Caco-2 (cell line): ENCODE measurements at regions not wholly inside any gene's neighbourhood (a gene's known extent, or its start where the extent isn't known, plus 50 kb on each side); places are given as distances from the start of the nearest gene placed in this dataset.

ENCODE experiments used
- BruUV-seq: library from RNA; stranded (reverse); fragments of 400-500 nt; replicated peaks from 2 replicates; lab custom pipeline; 2021; lab: Mats Ljungman, UMichigan
- CTCF ChIA-PET: fragments of 300-600 bp; sonication (Branson Sonifier 250); formaldehyde crosslinking; loops from one replicate; lab custom pipeline; 2022; ENCODE audit warnings: antibody characterized with exemption; lab: Charles Lee
- POLR2A ChIA-PET: fragments of 300-600 bp; sonication (Branson Sonifier 250); formaldehyde crosslinking; loops from one replicate; lab custom pipeline; 2022; ENCODE audit warnings: antibody characterized with exemption; lab: Charles Lee
- DNase-seq, 2 experiments: peaks; one replicate each; pipeline versions ENCODE4 v3.0.0 to v3.0.0-alpha.2; 2020 to 2022
- H3K27me3 ChIP-seq: replicated peaks from 2 replicates; pipeline ENCODE4 v1.6.0; 2011; ENCODE audit warnings: low read length; ENCODE audit not compliant: control insufficient read depth, insufficient read depth
- H3K36me3 ChIP-seq: 2 replicates; pipeline ENCODE4 v1.5.1; 2011; ENCODE audit warnings: low read length; ENCODE audit not compliant: control insufficient read depth, insufficient read depth
- H3K4me1 ChIP-seq: fragments of 250-450 bp; sonication (Bioruptor Pico); 2 replicates; pipeline ENCODE4 v1.5.1; 2020; ENCODE audit warnings: mild to moderate bottlenecking
- H3K4me3 ChIP-seq: 2 replicates; pipeline ENCODE4 v1.5.1; 2011; ENCODE audit warnings: low read depth, mild to moderate bottlenecking, control low read depth, low read length
- H3K9me3 ChIP-seq: fragments of 250-450 bp; sonication (Bioruptor Pico); 2 replicates; pipeline ENCODE4 v1.5.1; 2020; ENCODE audit warnings: mild to moderate bottlenecking, moderate library complexity
- H3K27ac Mint-ChIP-seq: one replicate; pipeline ENCODE4 v1.8.0; 2022; ENCODE audit warnings: mixed read lengths; ENCODE audit not compliant: unreplicated experiment
- H3K27me3 Mint-ChIP-seq: one replicate; pipeline ENCODE4 v1.8.0; 2022; ENCODE audit warnings: mixed read lengths; ENCODE audit not compliant: insufficient read depth, unreplicated experiment
- H3K36me3 Mint-ChIP-seq: one replicate; pipeline ENCODE4 v1.8.0; 2022; ENCODE audit warnings: mild to moderate bottlenecking, mixed read lengths; ENCODE audit not compliant: insufficient read depth, unreplicated experiment
- H3K4me1 Mint-ChIP-seq: one replicate; pipeline ENCODE4 v1.8.0; 2022; ENCODE audit warnings: low read depth, mixed read lengths; ENCODE audit not compliant: unreplicated experiment
- H3K4me3 Mint-ChIP-seq: one replicate; pipeline ENCODE4 v1.8.0; 2022; ENCODE audit warnings: mild to moderate bottlenecking, moderate library complexity, mixed read lengths; ENCODE audit not compliant: unreplicated experiment
- H3K9me3 Mint-ChIP-seq: one replicate; pipeline ENCODE4 v1.8.0; 2022; ENCODE audit warnings: mixed read lengths; ENCODE audit not compliant: unreplicated experiment
- intact Hi-C: fragments of 100-400 bp; cut with micrococcal nuclease; formaldehyde crosslinking; loops from one replicate; pipeline ENCODE4 v1.10.0; 2022; ENCODE audit not compliant: unreplicated experiment
- TF ChIP-seq, protein P1 (sequence below), 2 experiments: fragments of 200-600 bp in 1 of 2; IDR thresholded peaks; 1 replicate in 1 of 2; 2 replicates in 1 of 2; pipeline versions ENCODE4 v1.5.1 to v1.8.0; 2011 to 2022; ENCODE audit warnings: antibody characterized with exemption in 1 of 2, control low read depth in 1 of 2, inconsistent platforms in 1 of 2, low read depth in 1 of 2, low read length in 1 of 2, mild to moderate bottlenecking in 1 of 2, moderate library complexity in 1 of 2; ENCODE audit not compliant: insufficient read depth in 1 of 2, severe bottlenecking in 1 of 2, unreplicated experiment in 1 of 2

DNA sequence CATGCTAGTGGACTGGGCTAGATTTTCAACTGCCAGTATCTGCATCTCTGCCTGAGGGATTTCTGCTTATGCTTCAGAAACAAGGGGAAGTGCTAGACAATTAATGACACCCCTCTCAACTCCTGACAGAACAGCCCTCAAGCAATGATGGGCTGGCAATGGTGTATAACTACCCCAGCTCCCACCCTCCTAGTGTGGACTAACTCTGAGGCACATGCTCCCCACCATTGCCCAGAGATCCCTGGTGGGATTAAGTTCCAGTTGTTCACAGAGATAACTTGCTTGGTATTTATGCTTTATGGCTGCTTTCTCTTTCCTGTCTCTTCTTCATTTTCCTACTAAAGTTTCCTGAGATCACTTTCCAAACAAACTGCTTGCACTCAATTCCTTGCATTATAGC is 113.5 kb downstream of the RPS24 start:
- no peaks in the 10 kb centered on the region for H3K36me3 Mint-ChIP-seq
- ChIA-PET POLR2A (no interaction called here), CTCF (no interaction called here)
- H3K4me1 Mint-ChIP-seq, result peaks cover 13% of the 10 kb centered on the region
- no peak overlapping the region for H3K27ac Mint-ChIP-seq
- BruUV-seq, result no TSS peak
- H3K4me3 ChIP-seq, result no peak overlapping the region
- DNase-seq, result no peak
- TF ChIP-seq, protein P1, sequence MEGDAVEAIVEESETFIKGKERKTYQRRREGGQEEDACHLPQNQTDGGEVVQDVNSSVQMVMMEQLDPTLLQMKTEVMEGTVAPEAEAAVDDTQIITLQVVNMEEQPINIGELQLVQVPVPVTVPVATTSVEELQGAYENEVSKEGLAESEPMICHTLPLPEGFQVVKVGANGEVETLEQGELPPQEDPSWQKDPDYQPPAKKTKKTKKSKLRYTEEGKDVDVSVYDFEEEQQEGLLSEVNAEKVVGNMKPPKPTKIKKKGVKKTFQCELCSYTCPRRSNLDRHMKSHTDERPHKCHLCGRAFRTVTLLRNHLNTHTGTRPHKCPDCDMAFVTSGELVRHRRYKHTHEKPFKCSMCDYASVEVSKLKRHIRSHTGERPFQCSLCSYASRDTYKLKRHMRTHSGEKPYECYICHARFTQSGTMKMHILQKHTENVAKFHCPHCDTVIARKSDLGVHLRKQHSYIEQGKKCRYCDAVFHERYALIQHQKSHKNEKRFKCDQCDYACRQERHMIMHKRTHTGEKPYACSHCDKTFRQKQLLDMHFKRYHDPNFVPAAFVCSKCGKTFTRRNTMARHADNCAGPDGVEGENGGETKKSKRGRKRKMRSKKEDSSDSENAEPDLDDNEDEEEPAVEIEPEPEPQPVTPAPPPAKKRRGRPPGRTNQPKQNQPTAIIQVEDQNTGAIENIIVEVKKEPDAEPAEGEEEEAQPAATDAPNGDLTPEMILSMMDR (IDR thresholded peaks at IDR 0.05; ENCODE audit: insufficient read depth in 1 of 2, low read depth in 1 of 2, low read length in 1 of 2, severe bottlenecking in 1 of 2, unreplicated experiment in 1 of 2), result no peak
- H3K4me1 ChIP-seq, result peaks cover 24% of the 10 kb centered on the region
- intact Hi-C loops, result no loop called here
- no peaks in the 10 kb centered on the region; the same call in 1 of the 2 replicates for H3K36me3 ChIP-seq
- no peaks in the 10 kb centered on the region; the same call in 1 of the 2 replicates for H3K9me3 ChIP-seq
- no peaks in the 10 kb centered on the region for H3K27me3 Mint-ChIP-seq
- H3K27me3 ChIP-seq, result no peaks in the 10 kb centered on the region; the same call in 1 of the 2 replicates
- H3K9me3 Mint-ChIP-seq, result no peaks in the 10 kb centered on the region
- no peak overlapping the region for H3K4me3 Mint-ChIP-seq

DNA sequence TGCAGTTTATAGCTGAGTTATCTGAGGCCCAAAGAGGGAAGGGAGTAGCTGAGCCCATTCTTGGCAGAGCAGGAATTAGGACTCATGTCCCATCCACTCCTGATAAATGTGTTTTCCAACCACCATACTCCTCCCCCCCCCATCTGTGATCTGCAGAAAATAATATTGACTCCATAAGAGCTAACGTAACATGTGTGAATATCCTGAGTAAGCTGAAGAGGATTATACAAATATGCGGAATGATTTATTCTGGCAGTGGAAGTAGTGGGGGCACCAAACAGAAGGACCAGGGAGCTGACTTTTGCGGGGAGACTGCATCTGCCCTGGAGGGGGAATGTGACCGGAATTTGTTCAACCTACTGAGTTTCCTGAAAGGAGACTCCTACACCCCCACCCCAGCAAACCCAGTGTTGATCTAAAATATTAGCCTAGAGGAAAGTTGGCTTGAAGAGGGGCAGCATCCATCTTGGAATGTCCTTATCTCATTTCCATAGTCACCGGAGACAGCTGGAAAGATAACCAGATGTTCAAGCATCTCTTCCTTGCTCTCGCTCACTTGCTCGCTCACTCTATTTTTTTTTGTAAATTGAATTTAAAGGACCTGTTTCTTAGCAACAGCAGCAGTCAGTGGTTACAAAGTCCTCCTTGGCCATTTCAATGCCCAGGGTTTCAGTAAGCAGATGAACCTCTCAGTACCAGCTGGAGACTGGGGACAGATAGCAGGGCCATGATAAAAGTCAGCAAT is 114.7 kb downstream of the RPS24 start:
- H3K9me3 Mint-ChIP-seq, result no peaks in the 10 kb centered on the region
- DNase-seq, result no peak
- no peaks in the 10 kb centered on the region; the same call in 1 of the 2 replicates for H3K9me3 ChIP-seq
- H3K36me3 Mint-ChIP-seq, result no peaks in the 10 kb centered on the region
- TF ChIP-seq, protein P1 (IDR thresholded peaks at IDR 0.05; ENCODE audit: insufficient read depth in 1 of 2, low read depth in 1 of 2, low read length in 1 of 2, severe bottlenecking in 1 of 2, unreplicated experiment in 1 of 2), result no peak
- H3K36me3 ChIP-seq, result no peaks in the 10 kb centered on the region; the same call in 1 of the 2 replicates
- no peaks in the 10 kb centered on the region; the same call in 1 of the 2 replicates for H3K27me3 ChIP-seq
- ChIA-PET CTCF (no interaction called here), POLR2A (no interaction called here)
- H3K4me3 ChIP-seq, result no peak overlapping the region
- peaks cover 24% of the 10 kb centered on the region for H3K4me1 ChIP-seq
- no peaks in the 10 kb centered on the region for H3K27me3 Mint-ChIP-seq
- peak overlapping the region; percentile 27 for H3K4me3 Mint-ChIP-seq
- peaks cover 13% of the 10 kb centered on the region for H3K4me1 Mint-ChIP-seq
- BruUV-seq, result no TSS peak
- intact Hi-C loops, result no loop called here
- peak overlapping the region; percentile 74 for H3K27ac Mint-ChIP-seq

DNA sequence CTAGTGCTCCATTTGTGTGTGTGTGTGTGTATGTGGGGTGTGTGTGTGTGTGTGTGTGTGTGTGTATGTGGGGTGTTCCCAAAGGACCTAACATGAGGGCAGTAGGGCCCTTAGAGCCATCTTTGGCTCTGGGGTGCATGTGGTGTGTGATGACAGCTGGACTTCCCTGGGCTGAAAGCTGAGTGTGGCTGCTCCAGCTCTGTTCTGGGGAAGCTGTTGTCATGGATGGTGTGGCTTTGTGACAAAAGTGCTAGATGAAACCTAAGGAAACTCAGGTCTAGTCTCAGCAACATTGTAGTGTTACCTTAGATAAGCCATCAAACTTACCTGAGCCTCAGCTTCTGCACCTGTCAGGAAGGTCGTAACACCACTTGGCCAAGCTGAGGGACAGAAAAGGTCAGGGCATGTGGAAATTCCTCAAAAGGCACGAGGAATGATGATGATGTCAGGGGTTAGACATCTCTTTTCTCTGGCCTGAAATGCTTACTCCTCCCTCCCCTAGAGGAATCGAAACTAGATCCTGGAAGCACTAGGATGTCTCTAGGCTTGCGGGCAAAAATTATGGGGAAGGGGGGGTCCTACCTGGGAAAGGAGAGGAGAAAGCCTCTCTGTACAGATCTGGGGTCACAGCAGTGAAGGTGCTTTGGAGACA is 115.4 kb downstream of the RPS24 start:
- no peaks in the 10 kb centered on the region for H3K9me3 Mint-ChIP-seq
- CTCF ChIA-PET, result no interaction called here
- no peaks in the 10 kb centered on the region; the same call in 1 of the 2 replicates for H3K9me3 ChIP-seq
- intact Hi-C loops, result no loop called here
- H3K27me3 Mint-ChIP-seq, result no peaks in the 10 kb centered on the region
- H3K36me3 ChIP-seq, result no peaks in the 10 kb centered on the region
- peak overlapping the region; percentile 27 for H3K4me3 Mint-ChIP-seq
- BruUV-seq, result no TSS peak
- H3K4me1 Mint-ChIP-seq, result peaks cover 13% of the 10 kb centered on the region
- TF ChIP-seq, protein P1 (IDR thresholded peaks at IDR 0.05; ENCODE audit: insufficient read depth in 1 of 2, low read depth in 1 of 2, low read length in 1 of 2, severe bottlenecking in 1 of 2, unreplicated experiment in 1 of 2), result no peak
- peak overlapping the region; percentile 74 for H3K27ac Mint-ChIP-seq
- POLR2A ChIA-PET, result no interaction called here
- peak; percentile 61 to 62 for DNase-seq
- no peaks in the 10 kb centered on the region for H3K27me3 ChIP-seq
- peaks cover 24% of the 10 kb centered on the region for H3K4me1 ChIP-seq
- no peaks in the 10 kb centered on the region for H3K36me3 Mint-ChIP-seq
- no peak overlapping the region for H3K4me3 ChIP-seq
